ENCODE measurements at regions not wholly inside any gene's neighbourhood (a gene's known extent, or its start where the extent isn't known, plus 50 kb on each side); places are given as distances from the start of the nearest gene placed in this dataset.

GRCh38 chr1:30444850-30445249 lies 278.5 kb downstream of the MATN1 start:
- TF ChIP-seq, protein P1, sequence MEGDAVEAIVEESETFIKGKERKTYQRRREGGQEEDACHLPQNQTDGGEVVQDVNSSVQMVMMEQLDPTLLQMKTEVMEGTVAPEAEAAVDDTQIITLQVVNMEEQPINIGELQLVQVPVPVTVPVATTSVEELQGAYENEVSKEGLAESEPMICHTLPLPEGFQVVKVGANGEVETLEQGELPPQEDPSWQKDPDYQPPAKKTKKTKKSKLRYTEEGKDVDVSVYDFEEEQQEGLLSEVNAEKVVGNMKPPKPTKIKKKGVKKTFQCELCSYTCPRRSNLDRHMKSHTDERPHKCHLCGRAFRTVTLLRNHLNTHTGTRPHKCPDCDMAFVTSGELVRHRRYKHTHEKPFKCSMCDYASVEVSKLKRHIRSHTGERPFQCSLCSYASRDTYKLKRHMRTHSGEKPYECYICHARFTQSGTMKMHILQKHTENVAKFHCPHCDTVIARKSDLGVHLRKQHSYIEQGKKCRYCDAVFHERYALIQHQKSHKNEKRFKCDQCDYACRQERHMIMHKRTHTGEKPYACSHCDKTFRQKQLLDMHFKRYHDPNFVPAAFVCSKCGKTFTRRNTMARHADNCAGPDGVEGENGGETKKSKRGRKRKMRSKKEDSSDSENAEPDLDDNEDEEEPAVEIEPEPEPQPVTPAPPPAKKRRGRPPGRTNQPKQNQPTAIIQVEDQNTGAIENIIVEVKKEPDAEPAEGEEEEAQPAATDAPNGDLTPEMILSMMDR (optimal IDR thresholded peaks at IDR 0.05 in 1 of 3, IDR thresholded peaks at IDR 0.05 in 1 of 3, conservative IDR thresholded peaks at IDR 0.05 in 1 of 3; ENCODE audit: extremely low read depth in 1 of 3, insufficient read depth in 2 of 3, low read length in 3 of 3): no peak
- no peak for TF ChIP-seq EZH2 (IDR thresholded peaks at IDR 0.05; ENCODE audit: low read length)

Measured in keratinocyte (primary cell).